ENCODE measurements at regions not wholly inside any gene's neighbourhood (a gene's known extent, or its start where the extent isn't known, plus 50 kb on each side); places are given as distances from the start of the nearest gene placed in this dataset.

DNA sequence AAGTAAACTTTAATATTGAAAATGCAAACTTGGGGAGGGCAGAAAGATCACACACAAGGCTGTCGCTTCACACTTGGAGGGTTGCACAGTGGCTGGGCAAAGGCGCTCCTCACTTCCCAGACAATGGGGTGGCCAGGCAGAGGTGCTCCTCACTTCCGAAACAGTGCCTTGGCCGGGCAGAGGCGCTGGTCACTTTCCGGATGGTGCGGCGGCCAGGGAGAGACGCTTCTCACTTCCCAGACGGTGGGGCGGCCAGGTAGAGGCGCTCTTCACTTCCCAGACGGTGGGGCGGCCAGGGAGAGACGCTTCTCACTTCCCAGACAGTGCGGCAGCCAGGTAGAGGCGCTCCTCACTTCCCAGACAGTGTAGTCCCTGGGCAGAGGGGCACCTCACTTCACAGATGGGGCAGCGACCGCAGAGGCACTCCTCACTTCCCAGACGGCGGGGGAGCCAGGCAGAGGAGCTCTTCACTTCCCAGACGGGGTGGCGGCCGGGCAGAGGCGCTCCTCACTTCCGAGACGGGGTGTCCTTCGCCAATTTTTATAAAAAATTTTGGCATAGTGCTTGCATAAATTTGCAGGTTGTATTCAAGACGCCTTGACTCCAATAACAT is 140.8 kb upstream of the PZP start:
- peaks cover 0 to under 1% (median 0%) of the 10 kb centered on the region in 4 experiments; a peak in 1 of 7 replicates for H3K4me1 ChIP-seq (replicated peaks in 1 of 4; ENCODE audit: control insufficient read depth in 3 of 4, insufficient read depth in 4 of 4, low read length in 3 of 4)
- 86% methylated on average over 26 of the region's 29 CpGs; no CpG with 5 or more reads in 1 of the 2 experiments for WGBS, 2 experiments (ENCODE audit: extremely low coverage in 1 of 2, insufficient coverage in 1 of 2, insufficient read length in 1 of 2, insufficient replicate concordance in 2 of 2, low coverage in 1 of 2, low lambda C conversion rate in 2 of 2, missing lambda C conversion rate in 1 of 2)
- ChIA-PET POLR2A (ENCODE audit: partially characterized antibody) (interaction anchor here (1.1 kb wide), 1 partner anchor 16 kb away, joined by 3 read pairs; no protein-coding TSS in a partner anchor), CTCF (ENCODE audit: partially characterized antibody) (interaction anchor here (0.6 to 1.0 kb wide), 2 partner anchors 13 to 394 kb away, joined by 3 read pairs; no protein-coding TSS in a partner anchor)
- no peak overlapping the region for H3K18ac ChIP-seq (ENCODE audit: extremely low read depth, low read length)
- no peak overlapping the region for H3K4me3 ChIP-seq (ENCODE audit: extremely low read depth in 1 of 4, insufficient read depth in 2 of 4, low read depth in 3 of 4, low read length in 4 of 4)
- H4K91ac ChIP-seq (replicated peaks; ENCODE audit: insufficient read length, low read length) = no peak overlapping the region
- no peak for DNase-seq (ENCODE audit: low read depth in 1 of 2, low spot score in 2 of 2)
- no peak overlapping the region for H2AK5ac ChIP-seq (ENCODE audit: low read depth, low read length)
- H4K5ac ChIP-seq (ENCODE audit: insufficient read length, low read depth, low read length) = no peak overlapping the region
- no peak overlapping the region for H3K23ac ChIP-seq (ENCODE audit: insufficient read length)
- H3K27me3 ChIP-seq (replicated peaks in 1 of 4; ENCODE audit: control insufficient read depth in 3 of 4, extremely low read depth in 1 of 4, insufficient read depth in 3 of 4, low read length in 3 of 4) = no peaks in the 10 kb centered on the region
- no peaks in the 10 kb centered on the region for H3K36me3 ChIP-seq (ENCODE audit: control insufficient read depth in 2 of 4, insufficient read depth in 4 of 4, low read length in 3 of 4)
- no peak overlapping the region for H4K8ac ChIP-seq (ENCODE audit: extremely low read depth, insufficient read depth, low read length)
- H3K4me2 ChIP-seq (ENCODE audit: insufficient read depth in 1 of 2, low read depth in 2 of 2, low read length in 2 of 2) = no peak overlapping the region
- H2BK15ac ChIP-seq (ENCODE audit: low read length) = no peak overlapping the region
- H3K9me3 ChIP-seq (ENCODE audit: insufficient read depth in 2 of 2, low read depth in 1 of 2, low read length in 1 of 2) = peaks cover 0 to 4% of the 10 kb centered on the region in 2 experiments; a peak in 1 of 4 replicates
- H4K20me1 ChIP-seq (replicated peaks in 1 of 2; ENCODE audit: control insufficient read depth in 1 of 2, insufficient read depth in 2 of 2, low read length in 2 of 2) = no peaks in the 10 kb centered on the region
- no peak overlapping the region for H3K9ac ChIP-seq (replicated peaks in 1 of 4; ENCODE audit: extremely low read depth in 1 of 4, low read depth in 3 of 4, low read length in 3 of 4)
- FAIRE-seq = no peak
- H3K4ac ChIP-seq (replicated peaks; ENCODE audit: insufficient read length, low read depth, low read length) = no peak overlapping the region
- H2AFZ ChIP-seq (ENCODE audit: low read length) = no peak overlapping the region
- H3K79me1 ChIP-seq (ENCODE audit: low read depth, low read length) = no peaks in the 10 kb centered on the region
- no peak overlapping the region for H3K56ac ChIP-seq (replicated peaks; ENCODE audit: insufficient read length, low read depth, low read length)
- no peak overlapping the region for H3K14ac ChIP-seq (ENCODE audit: insufficient read length)
- H3K27ac ChIP-seq (ENCODE audit: low read depth, low read length) = no peak overlapping the region; the same call in 1 of the 2 replicates
- no peak overlapping the region for H2BK12ac ChIP-seq (ENCODE audit: low read depth, low read length)
- no peaks in the 10 kb centered on the region for H3K79me2 ChIP-seq (ENCODE audit: control insufficient read depth in 1 of 2, insufficient read depth in 2 of 2, low read length in 2 of 2)
- H2BK20ac ChIP-seq (ENCODE audit: low read length) = no peak overlapping the region
- no peaks in the 10 kb centered on the region for H3K23me2 ChIP-seq (ENCODE audit: low read depth, low read length)
- H2BK120ac ChIP-seq (replicated peaks; ENCODE audit: low read depth, low read length) = no peak overlapping the region
- no peak overlapping the region for H2BK5ac ChIP-seq (ENCODE audit: low read depth, low read length)
- TF ChIP-seq, protein P1, sequence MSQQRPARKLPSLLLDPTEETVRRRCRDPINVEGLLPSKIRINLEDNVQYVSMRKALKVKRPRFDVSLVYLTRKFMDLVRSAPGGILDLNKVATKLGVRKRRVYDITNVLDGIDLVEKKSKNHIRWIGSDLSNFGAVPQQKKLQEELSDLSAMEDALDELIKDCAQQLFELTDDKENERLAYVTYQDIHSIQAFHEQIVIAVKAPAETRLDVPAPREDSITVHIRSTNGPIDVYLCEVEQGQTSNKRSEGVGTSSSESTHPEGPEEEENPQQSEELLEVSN (IDR thresholded peaks at IDR 0.05) = no peak
- TF ChIP-seq KDM1A (IDR thresholded peaks at IDR 0.05; ENCODE audit: borderline replicate concordance, low read length) (no peak), PHF8 (conservative IDR thresholded peaks at IDR 0.05; ENCODE audit: low read depth, low read length) (no peak), NANOG (IDR thresholded peaks at IDR 0.05; ENCODE audit: insufficient read depth, low read depth, low read length, poor library complexity, severe bottlenecking) (no peak), SRF (IDR thresholded peaks at IDR 0.05; ENCODE audit: low read depth, low read length) (no peak), BACH1 (IDR thresholded peaks at IDR 0.05; ENCODE audit: low read length) (no peak), RAD21 (IDR thresholded peaks at IDR 0.05 in 1 of 2, conservative IDR thresholded peaks at IDR 0.05 in 1 of 2; ENCODE audit: low read depth in 2 of 2, low read length in 2 of 2) (no peak), SP2 (IDR thresholded peaks at IDR 0.05; ENCODE audit: low read length) (no peak), TCF12 (IDR thresholded peaks at IDR 0.05; ENCODE audit: low read depth, low read length) (no peak), SIX5 (IDR thresholded peaks at IDR 0.05; ENCODE audit: low read depth, low read length) (no peak), CREB1 (IDR thresholded peaks at IDR 0.05) (no peak)
- TF ChIP-seq, protein P2, sequence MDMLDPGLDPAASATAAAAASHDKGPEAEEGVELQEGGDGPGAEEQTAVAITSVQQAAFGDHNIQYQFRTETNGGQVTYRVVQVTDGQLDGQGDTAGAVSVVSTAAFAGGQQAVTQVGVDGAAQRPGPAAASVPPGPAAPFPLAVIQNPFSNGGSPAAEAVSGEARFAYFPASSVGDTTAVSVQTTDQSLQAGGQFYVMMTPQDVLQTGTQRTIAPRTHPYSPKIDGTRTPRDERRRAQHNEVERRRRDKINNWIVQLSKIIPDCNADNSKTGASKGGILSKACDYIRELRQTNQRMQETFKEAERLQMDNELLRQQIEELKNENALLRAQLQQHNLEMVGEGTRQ (IDR thresholded peaks at IDR 0.05; ENCODE audit: low read length) = no peak
